ENCODE measurements at regions not wholly inside any gene's neighbourhood (a gene's known extent, or its start where the extent isn't known, plus 50 kb on each side); places are given as distances from the start of the nearest gene placed in this dataset.
"Not testable (repeated sequence)": the region's sequence is repeated elsewhere in the genome, so short reads cannot be mapped to it uniquely, and the experiment has no call there.

GRCh38 chr1:121494796-121495195 is 310.0 kb downstream of the SRGAP2C start:
- not testable (repeated sequence) for H3K9me3 ChIP-seq (ENCODE audit: control insufficient read depth, insufficient read depth, low read length); H3K4me1 ChIP-seq (ENCODE audit: insufficient read depth, low read length); H3K9ac ChIP-seq (ENCODE audit: low read depth, low read length); H3K36me3 ChIP-seq (ENCODE audit: insufficient read depth, low read length)

DNA sequence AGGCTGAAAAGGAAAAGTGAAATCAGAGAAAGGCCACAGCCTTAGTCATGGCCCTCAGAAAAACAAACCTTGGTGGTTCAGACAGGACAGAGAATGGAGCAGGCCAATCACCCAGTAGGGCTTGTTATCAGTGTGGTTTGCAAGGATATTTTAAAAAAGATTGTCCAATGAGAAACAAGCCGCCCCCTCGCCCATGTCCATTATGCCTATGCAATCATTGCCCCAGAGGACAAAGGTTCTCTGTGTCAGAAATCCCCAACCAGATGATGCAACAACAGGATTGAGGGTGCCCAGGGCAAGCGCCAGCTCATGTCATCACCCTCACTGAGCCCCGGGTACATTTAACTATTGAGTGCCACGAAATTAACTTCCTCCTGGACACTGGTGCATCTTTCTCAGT is 326.7 kb downstream of the SRGAP2C start:
- not testable (repeated sequence) for H3K9me3 ChIP-seq (ENCODE audit: control insufficient read depth, insufficient read depth, low read length); H3K4me1 ChIP-seq (ENCODE audit: insufficient read depth, low read length); H3K36me3 ChIP-seq (ENCODE audit: insufficient read depth, low read length); H3K9ac ChIP-seq (ENCODE audit: low read depth, low read length)

GRCh38 chr1:121511876-121512275 is 327.1 kb downstream of the SRGAP2C start:
- H3K9ac ChIP-seq (ENCODE audit: low read depth, low read length); H3K9me3 ChIP-seq (ENCODE audit: control insufficient read depth, insufficient read depth, low read length); H3K4me1 ChIP-seq (ENCODE audit: insufficient read depth, low read length); H3K36me3 ChIP-seq (ENCODE audit: insufficient read depth, low read length): not testable (repeated sequence)

DNA sequence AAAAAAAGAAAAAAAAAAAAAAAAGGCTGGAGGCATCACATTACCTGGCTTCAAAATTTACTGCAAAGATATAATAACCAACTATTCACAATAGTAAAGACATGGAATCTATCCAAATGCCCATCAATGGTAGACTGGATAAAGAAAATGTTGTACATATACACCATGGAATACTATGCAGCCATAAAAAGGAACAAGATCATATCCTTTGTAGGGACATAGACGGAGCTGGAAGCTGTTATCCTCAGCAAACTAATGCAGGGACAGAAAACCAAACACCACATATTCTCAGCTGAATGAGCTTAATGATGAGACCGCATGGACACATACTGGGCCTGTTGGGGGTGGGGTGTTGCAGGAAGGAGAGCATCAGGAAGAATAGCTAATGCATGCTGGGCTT is 330.5 kb downstream of the SRGAP2C start:
- no peaks in the 10 kb centered on the region for H3K4me1 ChIP-seq (ENCODE audit: insufficient read depth, low read length)
- no peaks in the 10 kb centered on the region for H3K9me3 ChIP-seq (ENCODE audit: control insufficient read depth, insufficient read depth, low read length)
- H3K9ac ChIP-seq (ENCODE audit: low read depth, low read length): no peak overlapping the region
- H3K36me3 ChIP-seq (ENCODE audit: insufficient read depth, low read length): no peaks in the 10 kb centered on the region

- Histone ChIP-seq H3K36me3 (ENCODE audit: insufficient read depth, low read length) (no peaks in the 10 kb centered on the region), H3K9me3 (ENCODE audit: control insufficient read depth, insufficient read depth, low read length) (no peaks in the 10 kb centered on the region), H3K9ac (ENCODE audit: low read depth, low read length) (no peak overlapping the region), H3K4me1 (ENCODE audit: insufficient read depth, low read length) (no peaks in the 10 kb centered on the region)
Measured at GRCh38 chr1:121516234-121516967, 331.6 kb downstream of the SRGAP2C start.

- Histone ChIP-seq H3K9me3 (ENCODE audit: control insufficient read depth, insufficient read depth, low read length) (no peaks in the 10 kb centered on the region), H3K4me1 (ENCODE audit: insufficient read depth, low read length) (no peaks in the 10 kb centered on the region), H3K36me3 (ENCODE audit: insufficient read depth, low read length) (no peaks in the 10 kb centered on the region), H3K9ac (ENCODE audit: low read depth, low read length) (no peak overlapping the region)
Measured at GRCh38 chr1:121517586-121518230, 332.9 kb downstream of the SRGAP2C start.

DNA sequence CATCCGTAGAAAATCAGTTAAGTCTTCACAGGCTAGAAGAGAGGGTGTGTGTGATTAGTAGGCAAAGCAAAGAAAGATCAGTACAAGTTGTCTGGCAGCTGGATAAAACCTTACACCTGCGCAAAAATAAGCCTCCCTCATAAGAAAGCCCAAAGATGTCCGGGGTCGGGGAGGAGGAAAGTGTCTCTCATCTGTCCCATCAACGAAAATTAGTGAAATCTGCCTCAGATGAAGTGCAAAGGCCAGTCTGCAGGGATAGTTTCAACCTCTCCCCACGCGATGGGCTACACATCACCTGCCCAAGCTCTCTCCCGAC is 333.9 kb downstream of the SRGAP2C start:
- peak overlapping the region; percentile 67 for H3K9ac ChIP-seq (ENCODE audit: low read depth, low read length)

DNA sequence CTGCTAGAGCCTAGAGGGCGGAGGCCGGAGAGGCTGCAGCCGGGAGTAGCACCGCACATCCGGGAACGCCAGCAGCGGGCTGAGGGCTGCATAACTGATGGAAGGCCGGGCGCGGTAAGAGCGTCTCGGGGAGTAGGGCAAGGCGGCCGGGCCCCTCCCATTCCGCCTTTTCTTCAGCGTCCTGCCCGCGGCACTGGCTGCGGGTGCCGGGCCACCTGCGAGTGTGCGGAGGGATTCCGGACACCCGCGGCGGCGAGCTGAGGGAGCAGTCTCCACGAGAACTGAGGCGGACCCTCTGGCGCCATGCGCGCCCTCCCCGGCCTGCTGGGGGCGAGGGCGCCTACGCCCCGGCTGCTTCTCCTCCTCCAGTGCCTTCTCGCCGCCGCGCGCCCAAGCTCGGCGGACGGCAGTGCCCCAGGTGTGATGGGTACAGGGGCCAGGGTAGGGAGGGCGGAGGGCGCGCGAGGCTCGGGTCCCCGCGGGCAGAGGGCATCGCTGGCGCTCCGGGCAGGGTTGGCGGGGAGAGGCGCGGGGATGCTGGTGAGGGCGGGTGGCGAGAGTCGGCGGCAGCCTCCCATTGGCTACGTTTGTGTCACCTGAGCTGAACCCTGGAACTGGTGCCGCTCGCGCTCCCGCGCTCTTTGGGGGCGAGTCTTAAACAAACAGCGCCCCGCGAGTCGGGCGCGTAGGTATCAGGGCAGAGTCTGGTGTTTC is 334.4 kb downstream of the SRGAP2C start:
- no peaks in the 10 kb centered on the region for H3K36me3 ChIP-seq (ENCODE audit: insufficient read depth, low read length)
- H3K9ac ChIP-seq (ENCODE audit: low read depth, low read length): peak overlapping the region; percentile 67
- no peaks in the 10 kb centered on the region for H3K9me3 ChIP-seq (ENCODE audit: control insufficient read depth, insufficient read depth, low read length)
- no peaks in the 10 kb centered on the region for H3K4me1 ChIP-seq (ENCODE audit: insufficient read depth, low read length)

More for the DNA sequence above, 333.9 kb downstream of the SRGAP2C start:
- no peaks in the 10 kb centered on the region for H3K9me3 ChIP-seq (ENCODE audit: control insufficient read depth, insufficient read depth, low read length)
- H3K4me1 ChIP-seq (ENCODE audit: insufficient read depth, low read length): no peaks in the 10 kb centered on the region
- no peaks in the 10 kb centered on the region for H3K36me3 ChIP-seq (ENCODE audit: insufficient read depth, low read length)

DNA sequence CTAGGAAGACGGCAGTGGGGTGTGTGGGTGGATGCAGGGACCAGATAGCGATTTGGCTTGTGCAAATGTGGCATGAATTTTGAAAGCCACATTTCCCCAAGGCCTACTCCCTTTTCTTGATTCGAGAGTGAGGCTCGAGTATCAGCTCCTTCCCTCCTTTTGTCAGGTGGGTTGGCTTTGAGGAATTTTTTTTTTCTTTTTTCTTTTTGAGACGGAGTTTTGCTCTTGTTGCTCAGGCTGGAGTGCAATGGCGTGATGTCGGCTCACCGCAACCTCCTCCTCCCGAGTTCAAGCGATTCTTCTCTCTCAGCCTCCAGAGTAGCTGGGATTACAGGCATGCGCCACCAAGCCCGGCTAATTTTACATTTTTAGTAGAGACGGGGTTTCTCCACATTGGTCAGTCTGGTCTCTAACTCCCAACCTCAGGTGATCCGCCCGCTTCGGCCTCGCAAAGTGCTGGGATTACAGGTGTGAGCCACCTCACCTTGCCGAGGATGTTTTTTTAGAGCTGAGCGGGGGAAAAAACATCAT is 335.0 kb downstream of the SRGAP2C start:
- H3K36me3 ChIP-seq (ENCODE audit: insufficient read depth, low read length); H3K9me3 ChIP-seq (ENCODE audit: control insufficient read depth, insufficient read depth, low read length); H3K4me1 ChIP-seq (ENCODE audit: insufficient read depth, low read length): not testable (repeated sequence)
- peak overlapping the region; percentile 67 for H3K9ac ChIP-seq (ENCODE audit: low read depth, low read length)

GRCh38 chr1:121522061-121522759 is 337.4 kb downstream of the SRGAP2C start:
- H3K4me1 ChIP-seq (ENCODE audit: insufficient read depth, low read length): no peaks in the 10 kb centered on the region
- no peaks in the 10 kb centered on the region for H3K9me3 ChIP-seq (ENCODE audit: control insufficient read depth, insufficient read depth, low read length)
- H3K36me3 ChIP-seq (ENCODE audit: insufficient read depth, low read length): no peaks in the 10 kb centered on the region
- no peak overlapping the region for H3K9ac ChIP-seq (ENCODE audit: low read depth, low read length)

GRCh38 chr1:121523112-121523511 is 338.3 kb downstream of the SRGAP2C start:
- not testable (repeated sequence) for H3K9ac ChIP-seq (ENCODE audit: low read depth, low read length); H3K9me3 ChIP-seq (ENCODE audit: control insufficient read depth, insufficient read depth, low read length); H3K4me1 ChIP-seq (ENCODE audit: insufficient read depth, low read length); H3K36me3 ChIP-seq (ENCODE audit: insufficient read depth, low read length)

- Histone ChIP-seq H3K4me1 (ENCODE audit: insufficient read depth, low read length) (no peaks in the 10 kb centered on the region), H3K36me3 (ENCODE audit: insufficient read depth, low read length) (no peaks in the 10 kb centered on the region), H3K9me3 (ENCODE audit: control insufficient read depth, insufficient read depth, low read length) (no peaks in the 10 kb centered on the region), H3K9ac (ENCODE audit: low read depth, low read length) (no peak overlapping the region)
Measured at GRCh38 chr1:121525355-121525754, 340.6 kb downstream of the SRGAP2C start.

- not testable (repeated sequence) for H3K36me3 ChIP-seq (ENCODE audit: insufficient read depth, low read length); H3K9me3 ChIP-seq (ENCODE audit: control insufficient read depth, insufficient read depth, low read length); H3K4me1 ChIP-seq (ENCODE audit: insufficient read depth, low read length); H3K9ac ChIP-seq (ENCODE audit: low read depth, low read length)
Measured at GRCh38 chr1:121528958-121529357, 344.2 kb downstream of the SRGAP2C start.

DNA sequence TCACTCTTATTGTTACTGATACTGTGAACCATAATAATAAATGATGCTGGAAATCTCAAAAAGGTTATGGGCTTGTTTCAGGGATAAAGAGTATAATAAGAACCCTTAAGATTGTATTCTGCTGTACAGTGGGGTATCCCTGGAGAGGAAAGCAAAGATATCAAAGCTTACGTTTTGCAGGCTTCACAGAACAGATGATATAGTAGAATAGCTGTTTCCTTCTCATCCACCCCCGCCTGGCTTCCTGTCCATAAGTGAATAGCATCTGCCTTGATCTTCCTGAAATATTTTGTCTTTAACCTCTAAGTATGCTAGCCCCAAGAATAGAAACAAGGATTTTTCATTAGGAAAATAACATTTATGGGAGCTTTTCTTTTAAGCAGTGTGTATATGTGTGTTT is 345.3 kb downstream of the SRGAP2C start:
- not testable (repeated sequence) for H3K4me1 ChIP-seq (ENCODE audit: insufficient read depth, low read length); H3K9ac ChIP-seq (ENCODE audit: low read depth, low read length); H3K36me3 ChIP-seq (ENCODE audit: insufficient read depth, low read length); H3K9me3 ChIP-seq (ENCODE audit: control insufficient read depth, insufficient read depth, low read length)
